ENCODE measurements at regions not wholly inside any gene's neighbourhood (a gene's known extent, or its start where the extent isn't known, plus 50 kb on each side); places are given as distances from the start of the nearest gene placed in this dataset.

- Mint-ChIP-seq H3K4me3 (ENCODE audit: unreplicated experiment) (no peak overlapping the region), H3K4me1 (ENCODE audit: unreplicated experiment) (no peaks in the 10 kb centered on the region), H3K36me3 (ENCODE audit: low read depth, unreplicated experiment) (peaks cover 4% of the 10 kb centered on the region), H3K27ac (ENCODE audit: unreplicated experiment) (no peak overlapping the region), H3K9me3 (ENCODE audit: unreplicated experiment) (no peaks in the 10 kb centered on the region), H3K27me3 (ENCODE audit: unreplicated experiment) (peaks cover 3% of the 10 kb centered on the region)
- no peak for DNase-seq (ENCODE audit: low spot score)
- TF ChIP-seq CTCF (IDR thresholded peaks at IDR 0.05; ENCODE audit: unreplicated experiment), result no peak
Observed at GRCh38 chr2:19656011-19656410, 245.8 kb downstream of the TTC32 start.

- Mint-ChIP-seq H3K36me3 (ENCODE audit: low read depth, unreplicated experiment) (peaks cover 4% of the 10 kb centered on the region), H3K27ac (ENCODE audit: unreplicated experiment) (no peak overlapping the region), H3K4me1 (ENCODE audit: unreplicated experiment) (no peaks in the 10 kb centered on the region), H3K27me3 (ENCODE audit: unreplicated experiment) (peaks cover 9% of the 10 kb centered on the region), H3K4me3 (ENCODE audit: unreplicated experiment) (no peak overlapping the region), H3K9me3 (ENCODE audit: unreplicated experiment) (no peaks in the 10 kb centered on the region)
- TF ChIP-seq CTCF (IDR thresholded peaks at IDR 0.05; ENCODE audit: unreplicated experiment), result no peak
- DNase-seq (ENCODE audit: low spot score), result no peak
Observed at GRCh38 chr2:19654310-19655090, 247.3 kb downstream of the TTC32 start.

GRCh38 chr2:19653509-19653908 is 248.3 kb downstream of the TTC32 start:
- no peak for DNase-seq (ENCODE audit: low spot score)
- Mint-ChIP-seq H3K9me3 (ENCODE audit: unreplicated experiment) (no peaks in the 10 kb centered on the region), H3K4me1 (ENCODE audit: unreplicated experiment) (no peaks in the 10 kb centered on the region), H3K27me3 (ENCODE audit: unreplicated experiment) (peaks cover 9% of the 10 kb centered on the region), H3K4me3 (ENCODE audit: unreplicated experiment) (no peak overlapping the region), H3K36me3 (ENCODE audit: low read depth, unreplicated experiment) (peaks cover 4% of the 10 kb centered on the region), H3K27ac (ENCODE audit: unreplicated experiment) (no peak overlapping the region)
- TF ChIP-seq CTCF (IDR thresholded peaks at IDR 0.05; ENCODE audit: unreplicated experiment), result no peak

GRCh38 chr2:19652811-19653210 is 249.0 kb downstream of the TTC32 start:
- Mint-ChIP-seq H3K9me3 (ENCODE audit: unreplicated experiment) (no peaks in the 10 kb centered on the region), H3K36me3 (ENCODE audit: low read depth, unreplicated experiment) (peaks cover 4% of the 10 kb centered on the region), H3K27ac (ENCODE audit: unreplicated experiment) (peak overlapping the region; percentile 39), H3K4me3 (ENCODE audit: unreplicated experiment) (no peak overlapping the region), H3K4me1 (ENCODE audit: unreplicated experiment) (no peaks in the 10 kb centered on the region), H3K27me3 (ENCODE audit: unreplicated experiment) (peaks cover 9% of the 10 kb centered on the region)
- no peak for DNase-seq (ENCODE audit: low spot score)
- no peak for TF ChIP-seq CTCF (IDR thresholded peaks at IDR 0.05; ENCODE audit: unreplicated experiment)

GRCh38 chr2:19651466-19651865 is 250.3 kb downstream of the TTC32 start:
- H3K27ac Mint-ChIP-seq (ENCODE audit: unreplicated experiment), result no peak overlapping the region
- no peak for TF ChIP-seq CTCF (IDR thresholded peaks at IDR 0.05; ENCODE audit: unreplicated experiment)
- no peaks in the 10 kb centered on the region for H3K36me3 Mint-ChIP-seq (ENCODE audit: low read depth, unreplicated experiment)
- peaks cover 9% of the 10 kb centered on the region for H3K27me3 Mint-ChIP-seq (ENCODE audit: unreplicated experiment)
- H3K4me1 Mint-ChIP-seq (ENCODE audit: unreplicated experiment), result no peaks in the 10 kb centered on the region
- DNase-seq (ENCODE audit: low spot score), result no peak
- H3K4me3 Mint-ChIP-seq (ENCODE audit: unreplicated experiment), result no peak overlapping the region
- no peaks in the 10 kb centered on the region for H3K9me3 Mint-ChIP-seq (ENCODE audit: unreplicated experiment)
